Astrocyte (in vitro differentiated cells and primary cell): ENCODE measurements at regions not wholly inside any gene's neighbourhood (a gene's known extent, or its start where the extent isn't known, plus 50 kb on each side); places are given as distances from the start of the nearest gene placed in this dataset.
A peak's percentile ranks its signal among the peaks of the same experiment; 100 is the strongest.

Experiments used
- DNase-seq: peaks from one replicate; pipeline ENCODE4 v3.0.0-alpha.2; 2010; ENCODE audit warnings: low read depth
- FAIRE-seq: peaks from 2 replicates; lab custom pipeline; 2011; peaks lifted over from hg19 to GRCh38; lab: Jason Lieb, UNC
- H2AFZ ChIP-seq: 2 replicates; pipeline ENCODE4 v1.6.0; 2012; ENCODE audit warnings: low read depth, low read length, inconsistent platforms
- H3K27ac ChIP-seq: 2 replicates; pipeline ENCODE4 v1.5.1; 2011; ENCODE audit warnings: low read depth, low read length, inconsistent platforms
- H3K27me3 ChIP-seq: 2 replicates; pipeline ENCODE4 v1.6.0; 2011; ENCODE audit warnings: low read length, inconsistent platforms; ENCODE audit not compliant: insufficient read depth
- H3K36me3 ChIP-seq: 2 replicates; pipeline ENCODE4 v1.5.1; 2011; ENCODE audit warnings: low read length, inconsistent platforms; ENCODE audit not compliant: insufficient read depth
- H3K4me1 ChIP-seq: 2 replicates; pipeline ENCODE4 v1.5.1; 2011; ENCODE audit warnings: low read length, inconsistent platforms; ENCODE audit not compliant: insufficient read depth
- H3K4me2 ChIP-seq: 2 replicates; pipeline ENCODE4 v1.6.0; 2012; ENCODE audit warnings: low read length, inconsistent platforms
- H3K4me3 ChIP-seq: 2 replicates; pipeline ENCODE4 v1.5.1; 2011; ENCODE audit warnings: low read depth, mild to moderate bottlenecking, low read length, inconsistent platforms; ENCODE audit not compliant: insufficient read depth
- H3K79me2 ChIP-seq: 2 replicates; pipeline ENCODE4 v1.6.0; 2012; ENCODE audit warnings: mild to moderate bottlenecking, low read length, inconsistent platforms; ENCODE audit not compliant: insufficient read depth
- H3K9ac ChIP-seq: 2 replicates; pipeline ENCODE4 v1.6.0; 2012; ENCODE audit warnings: mild to moderate bottlenecking, low read length, inconsistent platforms
- H3K9me3 ChIP-seq: 2 replicates; pipeline ENCODE4 v1.5.1; 2012; ENCODE audit warnings: low read depth, mild to moderate bottlenecking, low read length, inconsistent platforms; ENCODE audit not compliant: insufficient read depth
- H4K20me1 ChIP-seq: 2 replicates; pipeline ENCODE4 v1.6.0; 2012; ENCODE audit warnings: low read length, inconsistent platforms; ENCODE audit not compliant: insufficient read depth
- H3K27ac Mint-ChIP-seq: one replicate; pipeline ENCODE4 v1.8.0; 2021; ENCODE audit warnings: mild to moderate bottlenecking, mixed read lengths; ENCODE audit not compliant: unreplicated experiment
- H3K27me3 Mint-ChIP-seq: one replicate; pipeline ENCODE4 v1.8.0; 2021; ENCODE audit warnings: low read depth, mixed read lengths; ENCODE audit not compliant: unreplicated experiment
- H3K36me3 Mint-ChIP-seq: one replicate; pipeline ENCODE4 v1.8.0; 2021; ENCODE audit warnings: low read depth, mixed read lengths; ENCODE audit not compliant: unreplicated experiment
- H3K4me1 Mint-ChIP-seq: one replicate; pipeline ENCODE4 v1.8.0; 2021; ENCODE audit warnings: low read depth, mixed read lengths; ENCODE audit not compliant: unreplicated experiment
- H3K4me3 Mint-ChIP-seq: one replicate; pipeline ENCODE4 v1.8.0; 2021; ENCODE audit warnings: mild to moderate bottlenecking, moderate library complexity, mixed read lengths; ENCODE audit not compliant: unreplicated experiment
- H3K9me3 Mint-ChIP-seq: one replicate; pipeline ENCODE4 v1.8.0; 2021; ENCODE audit warnings: mild to moderate bottlenecking, mixed read lengths; ENCODE audit not compliant: unreplicated experiment
- CTCF ChIP-seq: IDR thresholded peaks from 2 replicates; pipeline ENCODE4 v1.5.1; 2011; ENCODE audit warnings: low read depth, mild to moderate bottlenecking, inconsistent platforms, low read length, moderate library complexity; ENCODE audit not compliant: insufficient read depth
- EZH2 ChIP-seq: IDR thresholded peaks from 2 replicates; pipeline ENCODE4 v1.6.1; 2012; ENCODE audit warnings: mild to moderate bottlenecking, low read length, inconsistent platforms; ENCODE audit not compliant: insufficient read depth

GRCh38 chr4:34181891-34182290 is 2062.4 kb downstream of the ARAP2 start:
- Mint-ChIP-seq H3K27me3 (no peaks in the 10 kb centered on the region), H3K27ac (no peak overlapping the region), H3K36me3 (no peaks in the 10 kb centered on the region), H3K4me1 (peaks cover 12% of the 10 kb centered on the region), H3K9me3 (no peaks in the 10 kb centered on the region), H3K4me3 (no peak overlapping the region)
- no peak overlapping the region for H3K4me3 ChIP-seq
- TF ChIP-seq CTCF (no peak), EZH2 (no peak)
- no peak overlapping the region for H3K9ac ChIP-seq
- DNase-seq, result peak; percentile 48
- H3K9me3 ChIP-seq, result no peaks in the 10 kb centered on the region
- no peaks in the 10 kb centered on the region for H3K36me3 ChIP-seq
- H4K20me1 ChIP-seq, result no peaks in the 10 kb centered on the region
- H3K27me3 ChIP-seq, result no peaks in the 10 kb centered on the region
- no peaks in the 10 kb centered on the region for H3K79me2 ChIP-seq
- H3K4me2 ChIP-seq, result peak overlapping the region; percentile 72
- H2AFZ ChIP-seq, result no peak overlapping the region
- no peak for FAIRE-seq
- peaks cover 12% of the 10 kb centered on the region for H3K4me1 ChIP-seq
- H3K27ac ChIP-seq, result peak overlapping the region; percentile 83

DNA sequence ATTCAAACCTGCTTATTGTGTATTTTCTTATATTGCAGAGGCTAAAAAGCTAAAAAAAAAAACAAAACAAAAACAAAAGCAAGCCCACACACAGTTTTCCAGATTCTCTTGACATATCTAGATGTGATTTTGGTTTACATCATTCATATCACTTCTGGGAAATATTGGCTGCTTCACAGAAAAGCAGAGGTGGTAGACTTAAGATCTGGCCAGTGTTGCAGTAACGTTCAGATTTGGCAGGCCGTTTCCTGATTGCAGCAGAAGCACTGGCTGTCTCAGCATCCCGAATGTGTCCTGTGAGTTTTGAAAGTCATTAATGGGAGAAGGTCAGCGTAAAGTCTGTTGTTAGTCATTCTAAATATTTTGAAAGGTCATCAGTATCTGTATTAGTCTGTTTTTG is 2062.0 kb downstream of the ARAP2 start:
- TF ChIP-seq EZH2 (no peak), CTCF (no peak)
- peak overlapping the region; percentile 83 for H3K27ac ChIP-seq
- peaks cover 12% of the 10 kb centered on the region for H3K4me1 ChIP-seq
- no peaks in the 10 kb centered on the region for H3K27me3 ChIP-seq
- H3K4me1 Mint-ChIP-seq, result peaks cover 12% of the 10 kb centered on the region
- no peak overlapping the region for H3K27ac Mint-ChIP-seq
- H2AFZ ChIP-seq, result no peak overlapping the region
- FAIRE-seq (no peak), DNase-seq (peak; percentile 39)
- no peaks in the 10 kb centered on the region for H3K36me3 ChIP-seq
- H3K4me3 ChIP-seq, result no peak overlapping the region
- no peaks in the 10 kb centered on the region for H3K9me3 ChIP-seq
- no peaks in the 10 kb centered on the region for H3K27me3 Mint-ChIP-seq
- H3K4me2 ChIP-seq, result no peak overlapping the region
- H3K9me3 Mint-ChIP-seq, result no peaks in the 10 kb centered on the region
- H3K36me3 Mint-ChIP-seq, result no peaks in the 10 kb centered on the region
- no peak overlapping the region for H3K9ac ChIP-seq
- no peaks in the 10 kb centered on the region for H3K79me2 ChIP-seq
- no peaks in the 10 kb centered on the region for H4K20me1 ChIP-seq
- no peak overlapping the region for H3K4me3 Mint-ChIP-seq

GRCh38 chr4:34183926-34184325 is 2060.4 kb downstream of the ARAP2 start:
- no peaks in the 10 kb centered on the region for H3K36me3 Mint-ChIP-seq
- peak; percentile 20 for DNase-seq
- H3K4me1 Mint-ChIP-seq, result peaks cover 12% of the 10 kb centered on the region
- Histone ChIP-seq H4K20me1 (no peaks in the 10 kb centered on the region), H3K9me3 (no peaks in the 10 kb centered on the region), H3K27me3 (no peaks in the 10 kb centered on the region), H3K27ac (no peak overlapping the region), H3K9ac (no peak overlapping the region), H3K4me3 (no peak overlapping the region), H2AFZ (no peak overlapping the region), H3K79me2 (no peaks in the 10 kb centered on the region), H3K36me3 (no peaks in the 10 kb centered on the region), H3K4me1 (peaks cover 12% of the 10 kb centered on the region), H3K4me2 (no peak overlapping the region)
- no peak overlapping the region for H3K4me3 Mint-ChIP-seq
- H3K27me3 Mint-ChIP-seq, result no peaks in the 10 kb centered on the region
- no peak overlapping the region for H3K27ac Mint-ChIP-seq
- H3K9me3 Mint-ChIP-seq, result no peaks in the 10 kb centered on the region
- no peak for FAIRE-seq
- no peak for TF ChIP-seq EZH2
- TF ChIP-seq CTCF, result no peak
